ENCODE measurements at regions not wholly inside any gene's neighbourhood (a gene's known extent, or its start where the extent isn't known, plus 50 kb on each side); places are given as distances from the start of the nearest gene placed in this dataset.

DNA sequence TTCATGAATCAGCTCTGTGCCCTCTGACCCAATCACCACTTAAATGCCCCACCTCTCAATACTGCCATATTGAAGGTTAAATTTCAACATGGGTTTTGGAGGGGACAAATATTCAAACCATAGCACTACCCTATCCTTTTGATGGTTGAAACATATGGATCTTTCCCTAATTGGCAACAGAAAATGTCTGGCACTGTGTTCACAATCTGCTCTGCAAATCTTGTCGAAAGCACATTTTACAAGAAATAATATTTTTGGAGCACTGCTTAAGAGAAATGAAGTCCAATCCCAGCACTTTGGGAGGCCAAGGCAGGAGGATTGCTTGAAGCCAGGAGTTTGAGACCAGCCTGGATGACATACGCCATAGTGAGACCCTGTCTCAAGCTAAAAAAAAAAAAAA, 130.6 kb upstream of the FAM9C start:
- no peak overlapping the region for H3K9ac ChIP-seq (ENCODE audit: low read depth in 1 of 2, low read length in 2 of 2)
- H3K36me3 ChIP-seq (ENCODE audit: control insufficient read depth in 4 of 4, insufficient read depth in 3 of 4, low read depth in 1 of 4, low read length in 3 of 4), result no peaks in the 10 kb centered on the region
- H3K27ac ChIP-seq (ENCODE audit: low read depth in 1 of 2, low read length in 2 of 2), result no peak overlapping the region
- H3K4me1 ChIP-seq (ENCODE audit: control insufficient read depth in 4 of 4, insufficient read depth in 4 of 4, low read length in 3 of 4), result no peaks in the 10 kb centered on the region
- H3K27me3 ChIP-seq (ENCODE audit: control insufficient read depth in 4 of 4, insufficient read depth in 4 of 4, low read length in 3 of 4), result no peaks in the 10 kb centered on the region
- no peak for DNase-seq (ENCODE audit: low spot score)
- no peak for TF ChIP-seq RXRA (IDR thresholded peaks at IDR 0.05)
- TF ChIP-seq FOXA2 (IDR thresholded peaks at IDR 0.05), result no peak
- no peak overlapping the region for H3K4me3 ChIP-seq (ENCODE audit: low read depth in 1 of 3, low read length in 3 of 3)
- H3K9me3 ChIP-seq (ENCODE audit: control insufficient read depth in 4 of 4, low read length in 3 of 4), result no peaks in the 10 kb centered on the region
- WGBS, result 97% methylated on average over 2 of the region's 2 CpGs

- Histone ChIP-seq H3K9ac (ENCODE audit: low read depth in 1 of 2, low read length in 2 of 2) (no peak overlapping the region), H3K27me3 (ENCODE audit: control insufficient read depth in 4 of 4, insufficient read depth in 4 of 4, low read length in 3 of 4) (no peaks in the 10 kb centered on the region), H3K36me3 (ENCODE audit: control insufficient read depth in 4 of 4, insufficient read depth in 3 of 4, low read depth in 1 of 4, low read length in 3 of 4) (no peaks in the 10 kb centered on the region), H3K27ac (ENCODE audit: low read depth in 1 of 2, low read length in 2 of 2) (no peak overlapping the region), H3K4me3 (ENCODE audit: low read depth in 1 of 3, low read length in 3 of 3) (no peak overlapping the region), H3K9me3 (ENCODE audit: control insufficient read depth in 4 of 4, low read length in 3 of 4) (no peaks in the 10 kb centered on the region), H3K4me1 (ENCODE audit: control insufficient read depth in 4 of 4, insufficient read depth in 4 of 4, low read length in 3 of 4) (no peaks in the 10 kb centered on the region)
- TF ChIP-seq RXRA (IDR thresholded peaks at IDR 0.05) (no peak), JUND (IDR thresholded peaks at IDR 0.05) (no peak), MAX (IDR thresholded peaks at IDR 0.05) (no peak), TAF1 (conservative IDR thresholded peaks at IDR 0.05) (no peak), FOXA2 (IDR thresholded peaks at IDR 0.05) (no peak), HNF4A (conservative IDR thresholded peaks at IDR 0.05) (no peak), NR2F2 (IDR thresholded peaks at IDR 0.05) (no peak), CTCF (IDR thresholded peaks at IDR 0.05; ENCODE audit: low read depth, low read length, missing input control) (no peak), HNF4G (IDR thresholded peaks at IDR 0.05) (no peak), GABPA (IDR thresholded peaks at IDR 0.05 in 1 of 2, conservative IDR thresholded peaks at IDR 0.05 in 1 of 2) (no peak), FOXA1 (IDR thresholded peaks at IDR 0.05) (no peak), EGR1 (IDR thresholded peaks at IDR 0.05; ENCODE audit: low read depth in 2 of 2) (no peak)
- TF ChIP-seq, protein P1, sequence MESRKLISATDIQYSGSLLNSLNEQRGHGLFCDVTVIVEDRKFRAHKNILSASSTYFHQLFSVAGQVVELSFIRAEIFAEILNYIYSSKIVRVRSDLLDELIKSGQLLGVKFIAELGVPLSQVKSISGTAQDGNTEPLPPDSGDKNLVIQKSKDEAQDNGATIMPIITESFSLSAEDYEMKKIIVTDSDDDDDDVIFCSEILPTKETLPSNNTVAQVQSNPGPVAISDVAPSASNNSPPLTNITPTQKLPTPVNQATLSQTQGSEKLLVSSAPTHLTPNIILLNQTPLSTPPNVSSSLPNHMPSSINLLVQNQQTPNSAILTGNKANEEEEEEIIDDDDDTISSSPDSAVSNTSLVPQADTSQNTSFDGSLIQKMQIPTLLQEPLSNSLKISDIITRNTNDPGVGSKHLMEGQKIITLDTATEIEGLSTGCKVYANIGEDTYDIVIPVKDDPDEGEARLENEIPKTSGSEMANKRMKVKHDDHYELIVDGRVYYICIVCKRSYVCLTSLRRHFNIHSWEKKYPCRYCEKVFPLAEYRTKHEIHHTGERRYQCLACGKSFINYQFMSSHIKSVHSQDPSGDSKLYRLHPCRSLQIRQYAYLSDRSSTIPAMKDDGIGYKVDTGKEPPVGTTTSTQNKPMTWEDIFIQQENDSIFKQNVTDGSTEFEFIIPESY (IDR thresholded peaks at IDR 0.05), result no peak
- TF ChIP-seq, protein P2, sequence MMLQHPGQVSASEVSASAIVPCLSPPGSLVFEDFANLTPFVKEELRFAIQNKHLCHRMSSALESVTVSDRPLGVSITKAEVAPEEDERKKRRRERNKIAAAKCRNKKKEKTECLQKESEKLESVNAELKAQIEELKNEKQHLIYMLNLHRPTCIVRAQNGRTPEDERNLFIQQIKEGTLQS (IDR thresholded peaks at IDR 0.05), result no peak
- no peak for DNase-seq (ENCODE audit: low spot score)
- WGBS, result 96% methylated on average over 2 of the region's 2 CpGs
These were observed 126.6 kb upstream of the FAM9C start for GRCh38 chrX:13170966-13171558.

DNA sequence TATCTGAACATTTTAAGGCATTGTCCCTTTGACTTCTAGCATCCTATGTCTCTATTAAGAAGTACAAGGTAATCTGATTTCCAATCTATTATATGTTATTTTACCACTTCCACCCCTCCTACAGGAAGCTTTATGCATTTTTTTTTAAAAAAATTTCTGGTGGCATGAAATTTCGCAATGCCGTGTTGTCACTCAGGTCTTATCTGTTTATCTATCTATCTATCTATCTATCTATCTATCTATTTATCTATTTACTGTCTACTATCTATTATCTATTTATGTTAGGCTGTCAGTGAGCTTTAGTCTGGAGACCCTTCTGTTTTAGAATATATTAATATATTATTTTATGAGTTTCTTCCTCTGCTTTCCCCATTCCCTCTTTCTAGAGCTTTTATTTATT, 125.3 kb upstream of the FAM9C start:
- no peaks in the 10 kb centered on the region for H3K36me3 ChIP-seq (ENCODE audit: control insufficient read depth in 4 of 4, insufficient read depth in 3 of 4, low read depth in 1 of 4, low read length in 3 of 4)
- peaks cover 0 to 7% (median 2%) of the 10 kb centered on the region in 4 donors for H3K4me1 ChIP-seq (ENCODE audit: control insufficient read depth in 4 of 4, insufficient read depth in 4 of 4, low read length in 3 of 4)
- H3K27ac ChIP-seq (ENCODE audit: low read depth in 1 of 2, low read length in 2 of 2), result no peak overlapping the region
- H3K9me3 ChIP-seq (ENCODE audit: control insufficient read depth in 4 of 4, low read length in 3 of 4), result no peaks in the 10 kb centered on the region
- no peak overlapping the region for H3K4me3 ChIP-seq (ENCODE audit: low read depth in 1 of 3, low read length in 3 of 3)
- 97% methylated on average over 2 of the region's 2 CpGs for WGBS
- no peak for DNase-seq (ENCODE audit: low spot score)
- H3K27me3 ChIP-seq (ENCODE audit: control insufficient read depth in 4 of 4, insufficient read depth in 4 of 4, low read length in 3 of 4), result no peaks in the 10 kb centered on the region
- TF ChIP-seq NR2F2 (IDR thresholded peaks at IDR 0.05) (no peak), FOXA1 (IDR thresholded peaks at IDR 0.05) (no peak), GABPA (IDR thresholded peaks at IDR 0.05 in 1 of 2, conservative IDR thresholded peaks at IDR 0.05 in 1 of 2) (no peak), EGR1 (IDR thresholded peaks at IDR 0.05; ENCODE audit: low read depth in 2 of 2) (no peak), YY1 (IDR thresholded peaks at IDR 0.05) (no peak), JUND (IDR thresholded peaks at IDR 0.05) (no peak), RAD21 (IDR thresholded peaks at IDR 0.05) (no peak), RXRA (IDR thresholded peaks at IDR 0.05) (no peak), SP1 (IDR thresholded peaks at IDR 0.05) (no peak)
- TF ChIP-seq, protein P3, sequence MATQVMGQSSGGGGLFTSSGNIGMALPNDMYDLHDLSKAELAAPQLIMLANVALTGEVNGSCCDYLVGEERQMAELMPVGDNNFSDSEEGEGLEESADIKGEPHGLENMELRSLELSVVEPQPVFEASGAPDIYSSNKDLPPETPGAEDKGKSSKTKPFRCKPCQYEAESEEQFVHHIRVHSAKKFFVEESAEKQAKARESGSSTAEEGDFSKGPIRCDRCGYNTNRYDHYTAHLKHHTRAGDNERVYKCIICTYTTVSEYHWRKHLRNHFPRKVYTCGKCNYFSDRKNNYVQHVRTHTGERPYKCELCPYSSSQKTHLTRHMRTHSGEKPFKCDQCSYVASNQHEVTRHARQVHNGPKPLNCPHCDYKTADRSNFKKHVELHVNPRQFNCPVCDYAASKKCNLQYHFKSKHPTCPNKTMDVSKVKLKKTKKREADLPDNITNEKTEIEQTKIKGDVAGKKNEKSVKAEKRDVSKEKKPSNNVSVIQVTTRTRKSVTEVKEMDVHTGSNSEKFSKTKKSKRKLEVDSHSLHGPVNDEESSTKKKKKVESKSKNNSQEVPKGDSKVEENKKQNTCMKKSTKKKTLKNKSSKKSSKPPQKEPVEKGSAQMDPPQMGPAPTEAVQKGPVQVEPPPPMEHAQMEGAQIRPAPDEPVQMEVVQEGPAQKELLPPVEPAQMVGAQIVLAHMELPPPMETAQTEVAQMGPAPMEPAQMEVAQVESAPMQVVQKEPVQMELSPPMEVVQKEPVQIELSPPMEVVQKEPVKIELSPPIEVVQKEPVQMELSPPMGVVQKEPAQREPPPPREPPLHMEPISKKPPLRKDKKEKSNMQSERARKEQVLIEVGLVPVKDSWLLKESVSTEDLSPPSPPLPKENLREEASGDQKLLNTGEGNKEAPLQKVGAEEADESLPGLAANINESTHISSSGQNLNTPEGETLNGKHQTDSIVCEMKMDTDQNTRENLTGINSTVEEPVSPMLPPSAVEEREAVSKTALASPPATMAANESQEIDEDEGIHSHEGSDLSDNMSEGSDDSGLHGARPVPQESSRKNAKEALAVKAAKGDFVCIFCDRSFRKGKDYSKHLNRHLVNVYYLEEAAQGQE (IDR thresholded peaks at IDR 0.05), result no peak
- no peak overlapping the region for H3K9ac ChIP-seq (ENCODE audit: low read depth in 1 of 2, low read length in 2 of 2)

Data from liver (tissue), 8 donors.